ENCODE measurements at regions not wholly inside any gene's neighbourhood (a gene's known extent, or its start where the extent isn't known, plus 50 kb on each side); places are given as distances from the start of the nearest gene placed in this dataset.

DNA sequence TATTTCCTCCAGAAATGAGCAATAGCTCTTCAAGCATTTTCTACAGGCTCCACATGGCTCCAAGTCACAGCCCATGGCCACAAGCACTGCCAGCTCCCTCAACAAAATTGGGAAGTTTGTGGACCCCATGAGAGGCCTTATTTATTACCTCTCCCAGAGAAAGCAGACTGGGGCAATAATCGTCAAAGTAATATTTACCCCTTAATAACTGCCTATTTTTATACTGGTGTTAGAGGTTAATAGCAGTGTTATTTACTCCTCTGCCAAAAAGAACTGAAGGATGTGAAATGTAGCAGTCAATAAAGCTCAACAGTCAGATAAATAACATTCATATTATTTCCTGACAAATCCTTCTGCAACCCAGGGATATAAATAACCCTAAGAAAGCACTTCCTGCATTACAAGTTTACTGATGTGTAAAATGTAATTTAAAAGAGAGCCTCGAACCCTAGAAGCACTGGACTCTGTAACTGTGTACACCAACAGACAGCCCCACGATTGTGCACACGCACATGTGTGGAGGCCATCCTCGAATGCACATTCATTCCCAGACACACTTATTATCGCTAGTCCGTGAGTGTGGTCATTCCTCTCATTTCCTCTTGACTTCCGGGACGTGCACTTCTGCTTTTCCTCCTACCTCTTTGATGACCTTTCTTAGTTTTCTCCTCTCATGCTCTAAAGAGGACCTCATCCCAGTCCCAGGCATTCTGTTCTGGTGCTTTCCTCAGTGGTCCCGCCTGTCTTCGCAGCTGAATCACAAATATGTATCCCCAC, 157.4 kb downstream of the EVX1 start:
- TF ChIP-seq EZH2 (IDR thresholded peaks at IDR 0.05; ENCODE audit: insufficient read depth, poor library complexity, severe bottlenecking) (no peak), EZH2phosphoT487 (IDR thresholded peaks at IDR 0.05; ENCODE audit: insufficient read depth, low read depth) (no peak)

All from GM23248 (cell line).